ENCODE measurements at regions not wholly inside any gene's neighbourhood (a gene's known extent, or its start where the extent isn't known, plus 50 kb on each side); places are given as distances from the start of the nearest gene placed in this dataset.

- TF ChIP-seq, protein P1, sequence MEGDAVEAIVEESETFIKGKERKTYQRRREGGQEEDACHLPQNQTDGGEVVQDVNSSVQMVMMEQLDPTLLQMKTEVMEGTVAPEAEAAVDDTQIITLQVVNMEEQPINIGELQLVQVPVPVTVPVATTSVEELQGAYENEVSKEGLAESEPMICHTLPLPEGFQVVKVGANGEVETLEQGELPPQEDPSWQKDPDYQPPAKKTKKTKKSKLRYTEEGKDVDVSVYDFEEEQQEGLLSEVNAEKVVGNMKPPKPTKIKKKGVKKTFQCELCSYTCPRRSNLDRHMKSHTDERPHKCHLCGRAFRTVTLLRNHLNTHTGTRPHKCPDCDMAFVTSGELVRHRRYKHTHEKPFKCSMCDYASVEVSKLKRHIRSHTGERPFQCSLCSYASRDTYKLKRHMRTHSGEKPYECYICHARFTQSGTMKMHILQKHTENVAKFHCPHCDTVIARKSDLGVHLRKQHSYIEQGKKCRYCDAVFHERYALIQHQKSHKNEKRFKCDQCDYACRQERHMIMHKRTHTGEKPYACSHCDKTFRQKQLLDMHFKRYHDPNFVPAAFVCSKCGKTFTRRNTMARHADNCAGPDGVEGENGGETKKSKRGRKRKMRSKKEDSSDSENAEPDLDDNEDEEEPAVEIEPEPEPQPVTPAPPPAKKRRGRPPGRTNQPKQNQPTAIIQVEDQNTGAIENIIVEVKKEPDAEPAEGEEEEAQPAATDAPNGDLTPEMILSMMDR (IDR thresholded peaks at IDR 0.05): no peak
- no peak for TF ChIP-seq POLR2AphosphoS5 (IDR thresholded peaks at IDR 0.05)
Observed at GRCh38 chr3:43870844-43871626, 180.3 kb downstream of the ABHD5 start.

All from stomach (tissue), 4 donors.